Endodermal cell (in vitro differentiated cells): ENCODE measurements at regions not wholly inside any gene's neighbourhood (a gene's known extent, or its start where the extent isn't known, plus 50 kb on each side); places are given as distances from the start of the nearest gene placed in this dataset.

ENCODE experiments used
- DNase-seq: peaks from one replicate; pipeline ENCODE4 v3.0.0-alpha.2; 2017
- H3K27ac ChIP-seq: 2 replicates; pipeline ENCODE4 v1.5.1; 2013; ENCODE audit warnings: mild to moderate bottlenecking, low read depth, low read length, moderate library complexity
- H3K27me3 ChIP-seq: 2 replicates; pipeline ENCODE4 v1.6.1; 2013; ENCODE audit warnings: mild to moderate bottlenecking, low read length, moderate library complexity; ENCODE audit not compliant: insufficient read depth, control insufficient read depth, poor library complexity, severe bottlenecking
- H3K36me3 ChIP-seq: 2 replicates; pipeline ENCODE4 v1.7.0; 2013; ENCODE audit warnings: mild to moderate bottlenecking, low read length, moderate library complexity; ENCODE audit not compliant: control insufficient read depth, insufficient read depth
- H3K4me1 ChIP-seq: one replicate; pipeline ENCODE4 v1.7.0; 2013; ENCODE audit warnings: low read length; ENCODE audit not compliant: control insufficient read depth, insufficient read depth
- H3K4me3 ChIP-seq: 2 replicates; pipeline ENCODE4 v1.5.1; 2013; ENCODE audit warnings: mild to moderate bottlenecking, low read length, moderate library complexity
- H3K9ac ChIP-seq: 2 replicates; pipeline ENCODE4 v1.6.1; 2013; ENCODE audit warnings: mild to moderate bottlenecking, low read length, moderate library complexity; ENCODE audit not compliant: poor library complexity, severe bottlenecking; ENCODE audit errors: extremely low read depth
- H3K9me3 ChIP-seq: 2 replicates; pipeline ENCODE4 v1.6.1; 2013; ENCODE audit warnings: mild to moderate bottlenecking, low read length, moderate library complexity; ENCODE audit not compliant: control insufficient read depth
- H3K27ac Mint-ChIP-seq: 2 replicates; pipeline ENCODE4 v1.8.0; 2020; ENCODE audit warnings: mixed read lengths
- H3K27me3 Mint-ChIP-seq: 2 replicates; pipeline ENCODE4 v1.8.0; 2021; ENCODE audit warnings: mild to moderate bottlenecking, mixed read lengths; ENCODE audit not compliant: insufficient read depth
- H3K36me3 Mint-ChIP-seq: 2 replicates; pipeline ENCODE4 v1.8.0; 2020; ENCODE audit warnings: low read depth, mixed read lengths
- H3K4me1 Mint-ChIP-seq: 2 replicates; pipeline ENCODE4 v1.8.0; 2020; ENCODE audit warnings: mixed read lengths
- H3K4me3 Mint-ChIP-seq: 2 replicates; pipeline ENCODE4 v1.8.0; 2020; ENCODE audit warnings: mild to moderate bottlenecking, moderate library complexity, mixed read lengths
- H3K9me3 Mint-ChIP-seq: 2 replicates; pipeline ENCODE4 v1.8.0; 2020; ENCODE audit warnings: mild to moderate bottlenecking, mixed read lengths
- CTCF ChIP-seq: fragments of 200-600 bp; sonication (generic); conservative IDR thresholded peaks from 2 replicates; pipeline ENCODE4 v1.5.0; 2021; ENCODE audit warnings: antibody characterized with exemption, mild to moderate bottlenecking
- WGBS, 2 experiments: methylation state at CpG; one replicate each; pipeline versions ENCODE4 v1.1.5 to v1.1.7; 2013; ENCODE audit warnings: missing lambda C conversion rate in 2 of 2, mixed read lengths in 1 of 2; ENCODE audit not compliant: insufficient coverage in 1 of 2, insufficient read length in 1 of 2; 5-methylcytosine and 5-hydroxymethylcytosine counted together

- H3K4me3 Mint-ChIP-seq = no peak overlapping the region
- no peak for DNase-seq
- no peak for TF ChIP-seq CTCF
Observed at GRCh38 chr3:176376531-176376930, 820.8 kb downstream of the TBL1XR1 start.

GRCh38 chr3:176375519-176375918, 821.8 kb downstream of the TBL1XR1 start:
- Mint-ChIP-seq H3K4me1 (peaks cover 2% of the 10 kb centered on the region), H3K9me3 (no peaks in the 10 kb centered on the region), H3K4me3 (no peak overlapping the region), H3K36me3 (no peaks in the 10 kb centered on the region), H3K27me3 (no peaks in the 10 kb centered on the region), H3K27ac (no peak overlapping the region)
- DNase-seq = no peak
- no peaks in the 10 kb centered on the region for H3K4me1 ChIP-seq
- no peak overlapping the region for H3K27ac ChIP-seq
- no peak overlapping the region for H3K9ac ChIP-seq
- no peaks in the 10 kb centered on the region for H3K27me3 ChIP-seq
- no peak for TF ChIP-seq CTCF
- H3K9me3 ChIP-seq = no peaks in the 10 kb centered on the region
- no peaks in the 10 kb centered on the region for H3K36me3 ChIP-seq
- WGBS, 2 experiments = 83 to 89% methylated on average over 1 of the region's 1 CpG
- no peak overlapping the region for H3K4me3 ChIP-seq

More at GRCh38 chr3:176376531-176376930, 820.8 kb downstream of the TBL1XR1 start:
- Mint-ChIP-seq H3K9me3 (no peaks in the 10 kb centered on the region), H3K27ac (no peak overlapping the region), H3K36me3 (no peaks in the 10 kb centered on the region), H3K27me3 (no peaks in the 10 kb centered on the region), H3K4me1 (peaks cover 2% of the 10 kb centered on the region)
- no peak overlapping the region for H3K27ac ChIP-seq
- H3K9me3 ChIP-seq = no peaks in the 10 kb centered on the region
- H3K4me1 ChIP-seq = no peaks in the 10 kb centered on the region
- no peak overlapping the region for H3K4me3 ChIP-seq
- H3K9ac ChIP-seq = no peak overlapping the region
- no peaks in the 10 kb centered on the region for H3K36me3 ChIP-seq
- H3K27me3 ChIP-seq = no peaks in the 10 kb centered on the region

- peak overlapping the region; percentile 56 for H3K4me3 Mint-ChIP-seq
- no peaks in the 10 kb centered on the region for H3K9me3 ChIP-seq
Observed at GRCh38 chr3:176362191-176362731, 835.0 kb downstream of the TBL1XR1 start.

More at GRCh38 chr3:176362191-176362731, 835.0 kb downstream of the TBL1XR1 start:
- peak; percentile 83 for DNase-seq
- WGBS, 2 experiments = 67 to 80% methylated on average over 23 to 45 of the region's 45 CpGs
- Mint-ChIP-seq H3K36me3 (peaks cover 4% of the 10 kb centered on the region), H3K27ac (no peak overlapping the region), H3K4me1 (no peaks in the 10 kb centered on the region), H3K9me3 (peaks cover 2% of the 10 kb centered on the region), H3K27me3 (no peaks in the 10 kb centered on the region)
- Histone ChIP-seq H3K36me3 (no peaks in the 10 kb centered on the region), H3K9ac (no peak overlapping the region), H3K27me3 (no peaks in the 10 kb centered on the region), H3K27ac (no peak overlapping the region), H3K4me3 (no peak overlapping the region), H3K4me1 (no peaks in the 10 kb centered on the region)
- no peak for TF ChIP-seq CTCF
